ENCODE measurements at regions not wholly inside any gene's neighbourhood (a gene's known extent, or its start where the extent isn't known, plus 50 kb on each side); places are given as distances from the start of the nearest gene placed in this dataset.
"Not testable (repeated sequence)": the region's sequence is repeated elsewhere in the genome, so short reads cannot be mapped to it uniquely, and the experiment has no call there.

GRCh38 chr3:70501561-70501960 lies 189.1 kb upstream of the MDFIC2 start:
- no peak for DNase-seq (ENCODE audit: low read depth in 2 of 2)

- DNase-seq (ENCODE audit: low read depth in 2 of 2) = no peak
These were observed 176.4 kb upstream of the MDFIC2 start for GRCh38 chr3:70488816-70489215.

GRCh38 chr3:70488131-70488530 lies 175.7 kb upstream of the MDFIC2 start:
- DNase-seq (ENCODE audit: low read depth in 2 of 2) = no peak

GRCh38 chr3:70486414-70487017 lies 174.1 kb upstream of the MDFIC2 start:
- DNase-seq (ENCODE audit: low read depth in 2 of 2) = no peak

- DNase-seq (ENCODE audit: low read depth in 2 of 2) = no peak
These were observed 163.7 kb upstream of the MDFIC2 start for GRCh38 chr3:70476174-70476573.

GRCh38 chr3:70471464-70472342 lies 159.3 kb upstream of the MDFIC2 start:
- no peak for DNase-seq (ENCODE audit: low read depth in 2 of 2)

GRCh38 chr3:70466096-70466495 lies 153.7 kb upstream of the MDFIC2 start:
- no peak for DNase-seq (ENCODE audit: low read depth in 2 of 2)

- DNase-seq (ENCODE audit: low read depth in 2 of 2) = no peak
These were observed 152.4 kb upstream of the MDFIC2 start for GRCh38 chr3:70464876-70465275.

- no peak for DNase-seq (ENCODE audit: low read depth in 2 of 2)
These were observed 152.0 kb upstream of the MDFIC2 start for GRCh38 chr3:70464465-70464864.

GRCh38 chr3:70450220-70450619 lies 137.8 kb upstream of the MDFIC2 start:
- not testable (repeated sequence) for DNase-seq (ENCODE audit: low read depth in 2 of 2)

- DNase-seq (ENCODE audit: low read depth in 2 of 2) = not testable (repeated sequence)
These were observed 123.0 kb upstream of the MDFIC2 start for GRCh38 chr3:70435422-70435821.

GRCh38 chr3:70433091-70433490 lies 120.7 kb upstream of the MDFIC2 start:
- no peak for DNase-seq (ENCODE audit: low read depth in 2 of 2)

- no peak for DNase-seq (ENCODE audit: low read depth in 2 of 2)
These were observed 119.5 kb upstream of the MDFIC2 start for GRCh38 chr3:70431911-70432310.

GRCh38 chr3:70426071-70426470 lies 113.6 kb upstream of the MDFIC2 start:
- no peak for DNase-seq (ENCODE audit: low read depth in 2 of 2)

- no peak for DNase-seq (ENCODE audit: low read depth in 2 of 2)
These were observed 109.1 kb upstream of the MDFIC2 start for GRCh38 chr3:70421506-70421905.

GRCh38 chr3:70409018-70409417 lies 96.6 kb upstream of the MDFIC2 start:
- no peak for DNase-seq (ENCODE audit: low read depth in 2 of 2)

GRCh38 chr3:70400194-70400593 lies 87.8 kb upstream of the MDFIC2 start:
- DNase-seq (ENCODE audit: low read depth in 2 of 2) = no peak

GRCh38 chr3:70393881-70394612 lies 81.6 kb upstream of the MDFIC2 start:
- DNase-seq (ENCODE audit: low read depth in 2 of 2) = no peak

- DNase-seq (ENCODE audit: low read depth in 2 of 2) = no peak
These were observed 79.8 kb upstream of the MDFIC2 start for GRCh38 chr3:70392227-70392626.

GRCh38 chr3:70387889-70388288 lies 75.5 kb upstream of the MDFIC2 start:
- no peak for DNase-seq (ENCODE audit: low read depth in 2 of 2)

GRCh38 chr3:70386846-70387245 lies 74.4 kb upstream of the MDFIC2 start:
- DNase-seq (ENCODE audit: low read depth in 2 of 2) = no peak

GRCh38 chr3:70386043-70386442 lies 73.6 kb upstream of the MDFIC2 start:
- DNase-seq (ENCODE audit: low read depth in 2 of 2) = no peak
